Activated CD8-positive, alpha-beta T cell treated with anti-CD3 and anti-CD28 coated beads for 36 hours (primary cell): ENCODE measurements at regions not wholly inside any gene's neighbourhood (a gene's known extent, or its start where the extent isn't known, plus 50 kb on each side); places are given as distances from the start of the nearest gene placed in this dataset.

Experiments used
- ATAC-seq: fragments of 200-7000 bp; cut with Tn5 transposase; one replicate; pipeline ENCODE4 v1.10.0; 2021; ENCODE audit warnings: mild to moderate bottlenecking, moderate library complexity
- CTCF ChIA-PET: fragments of 350-600 bp; sonication (Branson Sonifier 250); formaldehyde crosslinking; loops from one replicate; lab custom pipeline; 2021; ENCODE audit warnings: antibody characterized with exemption; lab: Charles Lee
- POLR2A ChIA-PET: fragments of 350-600 bp; sonication (Branson Sonifier 250); formaldehyde crosslinking; loops from one replicate; lab custom pipeline; 2021; ENCODE audit warnings: antibody characterized with exemption; lab: Charles Lee
- DNase-seq: peaks from one replicate; pipeline ENCODE4 v3.0.0-alpha.2; 2020
- H3K27ac Mint-ChIP-seq: one replicate; pipeline ENCODE4 v1.8.0; 2021; ENCODE audit warnings: mild to moderate bottlenecking, mixed read lengths
- H3K27me3 Mint-ChIP-seq: one replicate; pipeline ENCODE4 v1.8.0; 2021; ENCODE audit warnings: mixed read lengths
- H3K36me3 Mint-ChIP-seq: one replicate; pipeline ENCODE4 v1.8.0; 2021; ENCODE audit warnings: low read depth, mixed read lengths
- H3K4me1 Mint-ChIP-seq: one replicate; pipeline ENCODE4 v1.8.0; 2021; ENCODE audit warnings: low read depth, mixed read lengths
- H3K4me3 Mint-ChIP-seq: one replicate; pipeline ENCODE4 v1.8.0; 2021; ENCODE audit warnings: mild to moderate bottlenecking, moderate library complexity, mixed read lengths
- H3K9me3 Mint-ChIP-seq: one replicate; pipeline ENCODE4 v1.8.0; 2021; ENCODE audit warnings: mixed read lengths
- intact Hi-C: fragments of 100-400 bp; cut with micrococcal nuclease; formaldehyde crosslinking; loops from one replicate; pipeline ENCODE4 v1.10.0; 2022
- TF ChIP-seq, protein P1 (sequence below): fragments of 200-600 bp; IDR thresholded peaks from one replicate; pipeline ENCODE4 v1.8.0; 2022; ENCODE audit warnings: antibody characterized with exemption, mild to moderate bottlenecking

DNA sequence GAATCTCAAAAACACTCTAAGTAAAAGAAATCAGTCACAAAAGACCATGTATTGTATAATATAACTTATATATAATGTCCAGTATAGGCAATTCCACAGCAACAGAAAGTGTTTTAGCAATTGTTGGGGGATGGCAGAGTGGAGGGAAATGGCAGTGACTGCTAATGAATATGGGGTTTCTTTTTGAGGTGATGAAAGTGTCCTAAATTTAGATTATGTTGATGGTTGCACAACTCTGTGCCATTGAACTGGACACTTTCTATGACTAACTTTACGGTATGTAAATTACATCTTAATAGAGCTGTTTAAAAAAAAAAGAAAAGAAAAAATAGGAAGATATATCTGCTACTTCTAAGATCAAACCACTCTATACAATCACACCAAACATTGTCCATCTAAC lies 124.9 kb upstream of the ZNF462 start:
- Mint-ChIP-seq H3K27me3 (no peaks in the 10 kb centered on the region), H3K27ac (no peak overlapping the region), H3K4me3 (no peak overlapping the region), H3K36me3 (no peaks in the 10 kb centered on the region), H3K9me3 (no peaks in the 10 kb centered on the region), H3K4me1 (no peaks in the 10 kb centered on the region)
- TF ChIP-seq, protein P1, sequence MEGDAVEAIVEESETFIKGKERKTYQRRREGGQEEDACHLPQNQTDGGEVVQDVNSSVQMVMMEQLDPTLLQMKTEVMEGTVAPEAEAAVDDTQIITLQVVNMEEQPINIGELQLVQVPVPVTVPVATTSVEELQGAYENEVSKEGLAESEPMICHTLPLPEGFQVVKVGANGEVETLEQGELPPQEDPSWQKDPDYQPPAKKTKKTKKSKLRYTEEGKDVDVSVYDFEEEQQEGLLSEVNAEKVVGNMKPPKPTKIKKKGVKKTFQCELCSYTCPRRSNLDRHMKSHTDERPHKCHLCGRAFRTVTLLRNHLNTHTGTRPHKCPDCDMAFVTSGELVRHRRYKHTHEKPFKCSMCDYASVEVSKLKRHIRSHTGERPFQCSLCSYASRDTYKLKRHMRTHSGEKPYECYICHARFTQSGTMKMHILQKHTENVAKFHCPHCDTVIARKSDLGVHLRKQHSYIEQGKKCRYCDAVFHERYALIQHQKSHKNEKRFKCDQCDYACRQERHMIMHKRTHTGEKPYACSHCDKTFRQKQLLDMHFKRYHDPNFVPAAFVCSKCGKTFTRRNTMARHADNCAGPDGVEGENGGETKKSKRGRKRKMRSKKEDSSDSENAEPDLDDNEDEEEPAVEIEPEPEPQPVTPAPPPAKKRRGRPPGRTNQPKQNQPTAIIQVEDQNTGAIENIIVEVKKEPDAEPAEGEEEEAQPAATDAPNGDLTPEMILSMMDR = no peak
- ATAC-seq (no peak), DNase-seq (no peak)
- ChIA-PET CTCF (no interaction called here), POLR2A (no interaction called here)
- intact Hi-C loops = no loop called here

DNA sequence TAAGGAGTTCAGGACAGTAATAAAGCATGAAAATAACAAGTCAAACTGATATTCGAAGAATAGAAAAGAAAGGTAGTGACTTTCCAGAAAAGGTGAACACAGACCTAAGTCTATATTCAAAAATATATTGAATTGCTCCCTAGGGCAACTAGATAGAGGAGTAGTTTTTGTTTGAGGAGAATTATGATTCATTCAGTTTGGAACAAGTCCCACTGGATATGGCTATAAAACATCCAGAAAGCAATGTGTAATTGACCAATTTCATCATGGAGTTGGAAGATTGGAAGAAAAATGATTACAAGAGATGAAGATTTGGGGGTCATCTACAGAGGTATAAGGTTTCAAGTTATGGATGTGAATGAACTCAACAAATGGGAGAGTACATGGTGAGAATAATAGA lies 117.5 kb upstream of the ZNF462 start:
- intact Hi-C loops = no loop called here
- CTCF ChIA-PET = no interaction called here
- ATAC-seq = no peak
- H3K27ac Mint-ChIP-seq = no peak overlapping the region
- no peaks in the 10 kb centered on the region for H3K36me3 Mint-ChIP-seq
- POLR2A ChIA-PET = no interaction called here
- no peak for DNase-seq
- no peaks in the 10 kb centered on the region for H3K4me1 Mint-ChIP-seq
- no peak overlapping the region for H3K4me3 Mint-ChIP-seq
- TF ChIP-seq, protein P1 = no peak
- H3K27me3 Mint-ChIP-seq = no peaks in the 10 kb centered on the region
- H3K9me3 Mint-ChIP-seq = no peaks in the 10 kb centered on the region

DNA sequence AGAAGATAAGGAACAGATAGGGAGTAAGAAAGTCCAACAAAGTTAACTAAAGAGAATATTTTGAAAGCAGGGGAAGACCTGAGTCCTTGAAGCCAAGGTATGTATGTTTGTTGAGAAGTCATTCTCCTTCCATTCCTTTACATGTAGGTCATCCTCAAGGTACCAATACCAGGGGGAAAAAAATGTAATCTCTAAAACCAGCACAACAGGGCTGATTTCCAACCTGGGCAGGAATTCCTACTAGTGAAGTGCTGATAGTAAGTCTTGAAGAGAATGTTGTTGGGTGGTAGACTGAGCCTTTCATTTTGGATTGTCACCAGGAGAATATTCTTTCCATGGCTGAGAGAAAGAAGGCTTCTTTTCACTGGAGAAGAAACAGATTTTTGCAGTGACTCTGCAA lies 117.1 kb upstream of the ZNF462 start:
- POLR2A ChIA-PET = no interaction called here
- CTCF ChIA-PET = no interaction called here

DNA sequence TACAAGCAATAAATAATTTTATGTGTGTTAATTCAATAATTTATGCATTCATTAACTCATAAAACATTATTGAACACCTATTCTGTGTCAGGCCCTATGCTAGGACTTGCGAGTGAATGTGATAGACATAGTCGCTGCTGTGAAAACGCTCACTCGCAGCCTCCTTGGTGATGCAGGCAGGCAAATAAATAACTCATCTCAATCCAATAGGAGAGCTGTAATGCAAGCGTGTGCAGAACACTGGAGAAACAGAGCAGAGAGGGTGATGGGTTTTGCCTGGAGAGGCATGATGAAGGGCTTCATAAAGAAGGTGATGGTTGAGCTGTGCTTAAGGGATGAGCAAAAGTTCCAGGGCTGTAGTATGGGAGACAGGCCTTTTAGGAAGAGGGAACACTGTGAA lies 111.3 kb upstream of the ZNF462 start:
- Mint-ChIP-seq H3K27me3 (no peaks in the 10 kb centered on the region), H3K9me3 (peaks cover 1% of the 10 kb centered on the region), H3K27ac (no peak overlapping the region), H3K4me1 (no peaks in the 10 kb centered on the region), H3K36me3 (no peaks in the 10 kb centered on the region), H3K4me3 (no peak overlapping the region)
- intact Hi-C loops = no loop called here
- ChIA-PET CTCF (no interaction called here), POLR2A (no interaction called here)
- no peak for DNase-seq
- no peak for ATAC-seq
- TF ChIP-seq, protein P1 = no peak

More for the DNA sequence above, 117.1 kb upstream of the ZNF462 start:
- intact Hi-C loops = no loop called here
- Mint-ChIP-seq H3K4me1 (no peaks in the 10 kb centered on the region), H3K4me3 (no peak overlapping the region), H3K27ac (no peak overlapping the region), H3K27me3 (no peaks in the 10 kb centered on the region), H3K9me3 (no peaks in the 10 kb centered on the region), H3K36me3 (no peaks in the 10 kb centered on the region)
- TF ChIP-seq, protein P1 = no peak
- no peak for ATAC-seq
- DNase-seq = no peak

DNA sequence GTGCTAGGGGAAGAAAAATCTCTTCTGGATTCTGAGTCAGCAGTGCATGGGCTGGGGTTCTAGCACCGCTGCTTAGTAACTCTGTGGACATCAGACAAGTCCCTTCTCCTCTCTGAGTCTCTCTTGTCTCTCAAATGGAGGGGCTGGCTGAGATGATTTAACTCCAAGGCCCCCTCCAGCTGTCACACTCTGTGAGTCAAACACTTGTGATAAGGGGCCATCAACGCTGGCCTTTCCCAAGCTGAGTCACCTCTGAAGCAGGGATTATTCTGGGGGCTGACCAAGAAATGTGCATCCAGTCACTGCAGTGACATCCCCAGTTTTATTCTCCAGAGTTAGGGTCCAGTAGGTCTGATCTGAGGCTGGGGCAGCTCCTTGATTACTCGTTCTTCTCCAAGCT lies 110.4 kb upstream of the ZNF462 start:
- TF ChIP-seq, protein P1 = no peak
- H3K27me3 Mint-ChIP-seq = no peaks in the 10 kb centered on the region
- no peaks in the 10 kb centered on the region for H3K36me3 Mint-ChIP-seq
- peaks cover 1% of the 10 kb centered on the region for H3K9me3 Mint-ChIP-seq
- intact Hi-C loops = no loop called here
- no peak overlapping the region for H3K4me3 Mint-ChIP-seq
- ATAC-seq = no peak
- no peaks in the 10 kb centered on the region for H3K4me1 Mint-ChIP-seq
- ChIA-PET CTCF (no interaction called here), POLR2A (no interaction called here)
- no peak for DNase-seq
- H3K27ac Mint-ChIP-seq = no peak overlapping the region
